ENCODE measurements at regions not wholly inside any gene's neighbourhood (a gene's known extent, or its start where the extent isn't known, plus 50 kb on each side); places are given as distances from the start of the nearest gene placed in this dataset.
"Not testable (repeated sequence)": the region's sequence is repeated elsewhere in the genome, so short reads cannot be mapped to it uniquely, and the experiment has no call there.

DNA sequence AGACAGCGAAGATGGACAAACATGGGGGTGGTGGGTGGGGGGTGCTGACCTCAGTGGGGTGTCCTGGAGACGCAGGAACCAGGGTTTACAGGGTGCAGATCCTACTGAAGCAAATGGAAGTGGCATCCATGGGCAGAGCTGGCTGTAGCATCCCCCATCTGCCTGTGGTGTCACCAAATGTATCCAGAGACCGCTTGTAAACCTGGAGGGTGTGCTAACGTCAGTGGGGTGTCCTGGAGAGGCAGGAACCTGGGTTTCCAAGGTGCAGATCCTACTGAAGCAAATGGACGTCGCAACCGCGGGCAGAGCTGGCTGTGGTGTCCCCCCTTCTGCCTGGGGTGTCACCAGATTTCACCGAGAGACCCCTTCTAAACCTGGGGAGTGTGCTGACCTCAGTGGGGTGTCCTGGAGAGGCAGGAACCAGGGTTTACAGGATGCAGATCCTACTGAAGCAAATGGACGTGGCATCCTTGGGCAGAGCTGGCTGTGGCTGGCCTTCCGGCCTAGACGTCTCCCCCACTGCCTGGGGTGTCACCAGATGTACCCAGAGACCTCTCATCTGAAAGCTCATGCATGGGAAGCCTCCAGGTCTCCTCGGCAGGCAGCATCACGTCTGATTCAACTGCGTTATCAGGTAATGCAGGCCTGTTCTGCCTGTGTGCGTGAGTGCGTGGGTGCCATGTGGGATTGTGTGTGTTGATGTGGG, 202.4 kb downstream of the GOLGA6L6 start:
- H4K91ac ChIP-seq (ENCODE audit: insufficient read depth, low read depth, low read length); H3K9ac ChIP-seq (ENCODE audit: low read depth, low read length); H2BK15ac ChIP-seq (ENCODE audit: low read depth, low read length); H4K20me1 ChIP-seq (ENCODE audit: insufficient read depth, low read length); dilution Hi-C loops (cut with HindIII; ENCODE audit: low sequenced_read_pairs, unreplicated experiment); CTCF ChIA-PET; H2AFZ ChIP-seq (replicated peaks; ENCODE audit: low read length, poor library complexity); H2BK5ac ChIP-seq (ENCODE audit: low read depth, low read length, poor library complexity, severe bottlenecking); H3K14ac ChIP-seq (replicated peaks; ENCODE audit: low read depth, low read length); H3K27me3 ChIP-seq (ENCODE audit: control insufficient read depth, insufficient read depth, low read length); H3K18ac ChIP-seq (ENCODE audit: low read depth, low read length); H3K9me1 ChIP-seq (ENCODE audit: insufficient read depth, low read length); BruUV-seq (replicated peaks); H2AK9ac ChIP-seq (replicated peaks; ENCODE audit: low read depth, low read length, poor library complexity); H3K27ac ChIP-seq (ENCODE audit: insufficient read depth, low read length); H2BK120ac ChIP-seq (ENCODE audit: low read depth, low read length); POLR2A ChIA-PET (ENCODE audit: unreplicated experiment); H2AK5ac ChIP-seq (ENCODE audit: low read depth, low read length); H3K56ac ChIP-seq (ENCODE audit: extremely low read depth, insufficient read depth, low read length); H4K8ac ChIP-seq (ENCODE audit: low read depth in 2 of 2, low read length in 2 of 2); intact Hi-C loops (cut with micrococcal nuclease); H3K4me2 ChIP-seq (ENCODE audit: low read depth, low read length); H3K4me1 ChIP-seq (ENCODE audit: control insufficient read depth, insufficient read depth, low read length); DNase-seq; H2BK20ac ChIP-seq (ENCODE audit: low read depth, low read length); H3K4ac ChIP-seq (ENCODE audit: low read depth, low read length); H4K5ac ChIP-seq (ENCODE audit: low read depth, low read length); H3K23ac ChIP-seq (ENCODE audit: low read depth, low read length); in situ Hi-C loops (cut with MboI; ENCODE audit: low sequenced_read_pairs); H3K79me1 ChIP-seq (ENCODE audit: low read depth in 1 of 2, low read length in 2 of 2); ATAC-seq (ENCODE audit: low read depth); H3K4me3 ChIP-seq (ENCODE audit: insufficient read depth, low read depth, low read length); H3K36me3 ChIP-seq (ENCODE audit: control insufficient read depth, insufficient read depth, low read length): not testable (repeated sequence)
- WGBS, 2 experiments (ENCODE audit: extremely low coverage in 2 of 2, insufficient read length in 1 of 2): 44% methylated on average over 17 of the region's 17 CpGs; no CpG with 5 or more reads in 1 of the 2 experiments
- peaks cover 42% of the 10 kb centered on the region for H3K9me3 ChIP-seq (ENCODE audit: control insufficient read depth, insufficient read depth, low read length)

DNA sequence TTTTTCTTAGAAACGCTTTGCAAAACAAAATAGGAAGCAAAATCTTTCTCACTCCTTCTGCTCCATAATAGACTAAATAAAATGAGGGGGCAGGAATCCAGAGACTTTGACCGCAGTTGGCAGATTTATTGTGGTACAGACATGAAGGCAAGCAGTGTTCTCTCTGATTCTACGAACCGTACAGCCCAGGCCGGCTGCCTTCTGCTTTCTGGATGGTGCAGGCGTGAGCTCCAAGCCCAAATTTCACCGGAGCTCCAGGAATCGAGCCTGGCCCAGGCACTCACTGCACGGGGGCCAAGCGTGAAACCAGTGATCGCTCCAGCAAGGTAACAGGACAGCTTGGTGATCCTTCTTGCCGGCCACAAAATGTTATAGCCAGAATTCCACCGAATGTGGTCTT, 202.9 kb downstream of the GOLGA6L6 start:
- CTCF ChIA-PET: not testable (repeated sequence)
- 71% methylated on average over 5 of the region's 13 CpGs; no CpG with 5 or more reads in 1 of the 2 experiments for WGBS, 2 experiments (ENCODE audit: extremely low coverage in 2 of 2, insufficient read length in 1 of 2)

More for the DNA sequence above, 202.9 kb downstream of the GOLGA6L6 start:
- H3K56ac ChIP-seq (ENCODE audit: extremely low read depth, insufficient read depth, low read length); H3K27ac ChIP-seq (ENCODE audit: insufficient read depth, low read length); H3K18ac ChIP-seq (ENCODE audit: low read depth, low read length); H3K4me3 ChIP-seq (ENCODE audit: insufficient read depth, low read depth, low read length); H3K23ac ChIP-seq (ENCODE audit: low read depth, low read length); H3K9me1 ChIP-seq (ENCODE audit: insufficient read depth, low read length); H2BK20ac ChIP-seq (ENCODE audit: low read depth, low read length); H3K4me1 ChIP-seq (ENCODE audit: control insufficient read depth, insufficient read depth, low read length); ATAC-seq (ENCODE audit: low read depth); H3K27me3 ChIP-seq (ENCODE audit: control insufficient read depth, insufficient read depth, low read length); H3K79me1 ChIP-seq (ENCODE audit: low read depth in 1 of 2, low read length in 2 of 2); H2BK120ac ChIP-seq (ENCODE audit: low read depth, low read length); H2AFZ ChIP-seq (replicated peaks; ENCODE audit: low read length, poor library complexity); dilution Hi-C loops (cut with HindIII; ENCODE audit: low sequenced_read_pairs, unreplicated experiment); H3K4ac ChIP-seq (ENCODE audit: low read depth, low read length); H4K20me1 ChIP-seq (ENCODE audit: insufficient read depth, low read length); H3K14ac ChIP-seq (replicated peaks; ENCODE audit: low read depth, low read length); H2BK5ac ChIP-seq (ENCODE audit: low read depth, low read length, poor library complexity, severe bottlenecking); H4K5ac ChIP-seq (ENCODE audit: low read depth, low read length); H3K9ac ChIP-seq (ENCODE audit: low read depth, low read length); H2AK9ac ChIP-seq (replicated peaks; ENCODE audit: low read depth, low read length, poor library complexity); H2BK15ac ChIP-seq (ENCODE audit: low read depth, low read length); in situ Hi-C loops (cut with MboI; ENCODE audit: low sequenced_read_pairs); BruUV-seq (replicated peaks); H2AK5ac ChIP-seq (ENCODE audit: low read depth, low read length); DNase-seq; H4K91ac ChIP-seq (ENCODE audit: insufficient read depth, low read depth, low read length); H3K36me3 ChIP-seq (ENCODE audit: control insufficient read depth, insufficient read depth, low read length); H3K4me2 ChIP-seq (ENCODE audit: low read depth, low read length); H4K8ac ChIP-seq (ENCODE audit: low read depth in 2 of 2, low read length in 2 of 2); POLR2A ChIA-PET (ENCODE audit: unreplicated experiment); intact Hi-C loops (cut with micrococcal nuclease): not testable (repeated sequence)
- peaks cover 37% of the 10 kb centered on the region for H3K9me3 ChIP-seq (ENCODE audit: control insufficient read depth, insufficient read depth, low read length)
